NCI-H1105 (cell line): ENCODE measurements at regions not wholly inside any gene's neighbourhood (a gene's known extent, or its start where the extent isn't known, plus 50 kb on each side); places are given as distances from the start of the nearest gene placed in this dataset.

Source experiments
- DNase-seq: peaks from one replicate; lab custom pipeline; 2025; lab: John Stamatoyannopoulos, UW

GRCh38 chr5:58150926-58151325 is 309.0 kb downstream of the PLK2 start:
- no peak for DNase-seq

GRCh38 chr5:58149746-58150145 is 310.1 kb downstream of the PLK2 start:
- no peak for DNase-seq

- no peak for DNase-seq
Measured at GRCh38 chr5:58149345-58149744, 310.5 kb downstream of the PLK2 start.

DNA sequence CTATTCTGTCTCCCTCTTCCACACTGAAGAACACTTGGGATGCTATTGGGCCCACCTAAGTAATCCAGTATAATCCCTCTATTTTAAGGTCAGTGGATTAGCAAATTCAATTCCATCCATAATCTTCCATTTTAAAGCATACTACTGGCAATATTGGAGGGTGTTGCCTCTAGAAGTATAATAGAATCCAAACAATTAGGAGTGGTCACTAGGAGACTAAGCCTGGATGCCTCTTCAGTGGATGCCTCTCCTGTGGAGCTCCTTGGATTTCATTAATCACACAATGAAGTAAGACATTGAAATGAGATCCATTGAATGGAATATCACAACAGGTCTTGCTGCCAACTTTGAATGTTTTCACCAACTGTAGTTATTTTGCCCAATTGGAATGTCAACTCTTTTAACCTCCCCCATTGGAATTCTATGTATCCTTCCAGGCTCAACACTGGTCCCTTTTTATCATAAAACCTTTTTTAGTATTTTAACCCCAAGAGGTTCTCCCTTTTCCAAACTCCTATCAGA is 311.6 kb downstream of the PLK2 start:
- DNase-seq, result no peak

DNA sequence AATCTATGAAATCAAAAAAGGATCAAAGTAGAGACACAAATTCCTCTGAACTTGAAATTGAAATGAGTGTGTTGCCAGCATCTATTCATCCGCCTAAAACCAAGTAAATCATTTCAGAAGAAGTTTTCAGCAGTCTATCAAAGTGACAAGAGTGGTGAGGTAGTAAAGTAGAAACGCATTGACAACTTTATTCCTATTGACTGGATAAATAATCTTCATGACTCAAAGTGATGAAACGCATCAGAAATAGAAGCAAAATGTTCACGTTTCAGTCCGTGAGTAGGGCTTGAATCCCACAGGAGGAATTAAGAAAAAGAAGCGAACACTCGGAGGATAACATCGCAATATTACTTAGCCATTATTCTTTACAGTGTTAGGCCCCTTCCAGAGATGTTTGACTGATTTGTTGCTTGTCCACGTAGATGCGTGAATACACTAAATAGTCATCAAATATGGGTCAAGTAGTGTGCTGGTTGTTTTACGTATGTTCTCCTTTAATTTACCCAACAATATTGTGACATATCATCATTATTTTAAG is 314.4 kb downstream of the PLK2 start:
- DNase-seq, result no peak

DNA sequence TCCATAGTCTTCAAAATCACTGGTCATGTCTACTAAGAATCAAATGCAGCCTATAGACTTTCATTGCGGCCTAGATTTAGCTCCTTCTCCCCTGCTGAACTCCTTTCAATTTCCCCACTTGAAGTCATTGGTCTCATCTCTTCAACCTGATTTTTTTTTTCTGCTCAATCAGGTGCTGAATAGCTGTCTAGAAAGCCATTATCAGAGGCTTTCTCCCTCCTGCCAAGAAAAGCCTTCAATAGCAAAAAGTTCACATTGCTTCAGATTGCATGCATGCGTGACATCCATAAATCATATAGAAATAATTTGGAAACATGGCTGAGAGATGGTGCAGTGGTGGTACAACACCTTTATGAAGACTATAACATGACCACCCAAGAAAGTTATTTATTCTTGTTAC is 316.2 kb downstream of the PLK2 start:
- no peak for DNase-seq

DNA sequence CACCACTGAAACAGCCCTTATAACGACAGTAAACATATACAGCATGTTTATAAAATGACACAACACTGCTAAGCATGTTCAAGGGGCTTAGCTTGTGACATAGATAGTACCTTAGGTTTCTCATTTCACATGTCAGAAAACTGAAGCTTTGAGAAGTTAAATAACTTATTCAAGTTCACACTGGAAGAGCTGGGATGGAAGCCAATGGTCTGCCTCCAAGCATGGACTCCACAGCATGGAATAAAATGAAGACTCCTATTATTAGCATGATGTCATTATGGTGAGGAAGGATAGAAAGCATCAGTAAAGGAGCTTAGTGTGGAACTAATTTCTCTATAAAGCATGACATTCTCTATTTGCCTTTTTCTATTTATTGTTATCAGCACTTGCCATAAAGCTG is 316.7 kb downstream of the PLK2 start:
- DNase-seq, result no peak

- no peak for DNase-seq
Measured at GRCh38 chr5:58138791-58139190, 321.1 kb downstream of the PLK2 start.

GRCh38 chr5:58136406-58136805 is 323.5 kb downstream of the PLK2 start:
- no peak for DNase-seq

DNA sequence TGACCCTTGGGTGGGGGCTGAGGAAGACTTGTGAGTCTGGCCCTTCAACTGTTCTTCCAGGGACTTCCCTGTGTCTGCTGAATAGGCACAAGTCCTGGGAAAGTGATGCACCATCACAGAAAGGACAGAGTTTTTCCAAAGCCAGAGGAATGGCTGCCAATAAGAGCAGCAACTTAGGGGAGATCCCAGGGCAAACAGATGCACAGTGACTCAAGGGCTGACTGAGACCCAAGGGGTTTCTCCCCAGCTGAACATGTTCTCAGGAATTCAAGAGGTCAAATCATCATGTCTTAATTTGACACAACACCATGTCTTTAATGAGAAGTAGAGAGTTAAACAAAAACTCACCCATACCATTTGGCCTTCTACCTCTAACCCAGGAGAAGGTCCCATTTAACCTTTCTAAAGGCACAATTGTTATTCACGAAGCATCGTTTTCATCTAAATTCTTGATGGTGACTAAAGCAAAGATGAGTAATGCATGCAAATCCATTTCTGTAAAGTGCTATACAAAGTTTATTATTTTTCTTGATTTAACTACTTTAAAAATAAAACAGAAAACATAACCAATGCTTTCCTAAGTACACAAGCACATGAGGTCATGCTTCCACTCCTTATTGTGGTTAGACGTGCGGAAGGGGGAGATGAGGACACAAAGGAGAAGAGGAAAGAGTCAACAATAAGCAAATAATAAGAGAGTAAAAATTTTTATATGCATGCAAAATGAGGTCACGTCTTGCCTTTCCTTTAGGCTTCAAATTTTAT is 324.1 kb downstream of the PLK2 start:
- DNase-seq, result no peak

- DNase-seq, result no peak
Measured at GRCh38 chr5:58133631-58134296, 326.1 kb downstream of the PLK2 start.

- DNase-seq, result no peak
Measured at GRCh38 chr5:58133216-58133615, 326.7 kb downstream of the PLK2 start.

DNA sequence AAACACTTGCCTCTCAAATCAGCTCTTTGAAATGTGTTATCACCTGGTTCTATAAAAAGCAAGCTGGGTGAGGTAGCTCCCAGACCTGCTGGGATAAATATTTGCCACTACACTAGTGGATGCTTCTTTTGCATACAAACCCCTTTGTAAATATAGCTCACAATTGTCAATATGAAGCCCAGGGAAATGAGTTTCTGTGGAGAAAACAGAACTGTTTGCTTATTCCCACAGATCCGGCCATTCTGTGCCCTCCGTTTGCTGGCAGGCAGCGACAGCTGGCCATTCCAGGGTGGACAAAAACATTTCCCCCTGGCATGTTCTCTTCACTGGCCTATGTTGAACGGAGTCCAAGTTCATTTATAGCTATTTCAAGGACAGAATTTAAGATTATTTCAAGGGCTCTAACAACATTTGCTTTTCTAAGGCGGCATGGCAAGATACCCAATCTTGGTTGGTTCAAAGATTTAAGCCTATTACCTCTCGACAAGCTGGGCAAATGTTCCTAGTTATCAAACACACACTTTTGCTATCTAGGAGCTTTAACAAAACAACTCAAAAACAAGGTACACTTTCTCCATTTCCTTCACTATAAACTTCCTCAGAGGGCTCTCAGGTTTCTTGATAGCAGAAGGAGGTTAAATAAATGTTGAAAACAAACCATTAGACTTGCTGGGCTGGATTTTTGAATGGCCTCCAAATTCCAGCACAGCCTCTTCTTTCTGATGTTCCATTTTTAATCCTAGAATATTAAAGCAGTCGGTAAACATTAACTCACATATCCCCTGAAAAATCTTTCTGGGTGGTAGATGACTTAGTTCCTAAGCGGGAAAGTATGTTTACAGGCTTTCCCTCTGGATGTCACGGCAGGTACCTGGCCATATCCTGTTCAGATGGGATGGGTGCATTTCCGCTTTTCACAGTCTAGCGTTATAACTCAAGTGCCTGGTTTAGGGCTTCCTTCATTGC is 332.3 kb downstream of the PLK2 start:
- DNase-seq, result no peak

- no peak for DNase-seq
Measured at GRCh38 chr5:58123501-58123900, 336.4 kb downstream of the PLK2 start.

DNA sequence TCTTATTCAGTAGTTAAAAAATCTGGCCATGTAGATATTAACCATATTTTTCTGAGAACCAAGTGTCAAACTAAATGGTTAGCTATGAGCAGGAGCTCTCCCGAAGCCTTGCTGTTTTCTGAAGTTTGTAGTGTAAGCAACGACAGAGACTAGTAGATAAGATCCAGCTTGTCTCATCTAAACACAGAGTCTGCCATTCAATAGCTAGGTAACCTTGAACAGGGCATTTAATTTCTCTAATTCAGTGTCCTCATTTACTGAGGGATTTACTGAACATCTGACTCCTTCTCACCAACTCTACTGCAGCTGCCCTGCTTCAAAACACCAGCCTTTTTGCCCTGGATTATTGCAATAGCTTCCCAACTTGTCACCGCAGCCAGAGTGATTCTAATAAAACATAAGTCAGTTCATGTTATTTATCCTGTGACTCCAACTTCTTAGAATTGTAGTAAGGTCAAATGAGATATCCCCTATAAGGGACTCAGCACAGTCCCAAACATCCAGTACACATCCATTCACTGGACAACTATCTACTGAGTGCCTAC is 337.0 kb downstream of the PLK2 start:
- no peak for DNase-seq

- DNase-seq, result no peak
Measured at GRCh38 chr5:58122157-58122556, 337.7 kb downstream of the PLK2 start.

GRCh38 chr5:58121391-58121790 is 338.5 kb downstream of the PLK2 start:
- DNase-seq, result no peak

DNA sequence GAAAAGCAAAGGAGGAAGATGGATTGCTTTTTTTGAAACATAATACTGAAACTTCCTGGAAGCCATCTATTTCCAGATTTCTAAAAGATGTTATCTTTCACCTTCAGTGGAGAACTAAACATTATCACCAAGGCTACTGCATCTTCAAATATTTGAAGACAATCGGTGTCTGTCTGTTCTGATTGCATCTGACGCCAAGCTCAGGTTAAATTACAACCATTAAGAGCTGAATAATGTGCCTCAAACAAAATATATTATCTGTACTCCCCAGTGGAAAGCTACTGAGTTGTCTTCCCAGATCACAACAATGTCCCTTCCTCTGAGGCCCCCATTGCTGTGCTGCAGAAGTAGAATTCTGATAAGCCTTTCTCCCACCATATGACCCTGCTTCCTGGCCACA is 342.3 kb downstream of the PLK2 start:
- no peak for DNase-seq

GRCh38 chr5:58116346-58116745 is 343.5 kb downstream of the PLK2 start:
- DNase-seq, result no peak

DNA sequence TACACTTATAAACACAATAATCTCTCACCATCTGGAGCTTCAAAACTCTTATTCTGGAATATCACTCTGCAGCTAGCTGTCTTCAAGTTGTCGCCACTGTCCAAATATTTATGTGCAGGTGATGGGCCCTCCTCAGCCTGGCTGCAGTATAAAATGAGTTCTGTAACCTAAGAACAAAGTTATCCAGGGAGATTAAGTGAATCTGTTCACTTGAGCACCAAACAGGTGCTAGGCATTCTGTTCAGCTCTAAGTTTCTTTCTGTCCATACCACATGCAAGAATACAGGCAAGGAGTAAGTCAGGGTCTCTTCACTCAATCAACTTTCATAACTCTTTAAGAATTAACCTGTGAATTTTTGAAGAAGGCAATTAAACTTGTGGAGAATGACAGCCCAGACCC is 344.1 kb downstream of the PLK2 start:
- no peak for DNase-seq

DNA sequence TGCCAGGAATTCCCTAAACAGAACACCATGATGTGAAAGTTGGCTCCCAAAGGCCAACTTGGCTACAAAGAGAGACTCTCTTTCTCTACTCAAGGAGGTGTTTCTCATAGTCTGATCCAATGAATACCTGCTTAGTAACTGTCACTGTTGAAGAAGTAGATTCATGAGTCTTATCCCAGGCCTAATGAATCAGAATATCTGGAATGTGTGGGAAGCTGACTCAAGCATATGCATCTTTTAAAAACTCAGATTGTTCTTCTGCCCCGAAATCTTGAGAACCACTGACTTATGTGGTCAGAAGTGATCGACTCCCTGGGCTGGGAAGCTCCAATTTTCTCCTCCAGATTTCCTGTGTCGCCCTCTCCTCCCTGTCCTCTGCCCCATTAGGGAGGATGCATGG is 345.6 kb downstream of the PLK2 start:
- DNase-seq, result no peak

DNA sequence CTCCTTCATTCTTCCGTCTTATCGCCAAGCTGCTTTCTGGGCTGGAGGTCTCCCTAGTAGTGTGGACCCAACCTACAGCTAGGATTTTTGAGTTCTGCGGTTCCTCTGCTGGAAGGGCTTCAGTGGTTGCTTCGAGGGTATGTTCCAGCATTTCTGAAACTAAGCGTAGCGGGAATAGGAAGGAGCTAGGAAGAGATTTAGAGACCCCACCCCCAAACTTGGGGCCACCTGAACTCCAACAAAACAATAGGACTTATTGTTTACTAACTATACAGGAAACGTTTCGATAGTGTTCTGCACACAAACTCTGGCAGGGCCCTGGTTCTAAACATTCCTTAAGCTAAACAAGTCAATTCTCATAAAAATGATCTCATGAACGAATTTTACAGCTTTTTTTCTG is 346.7 kb downstream of the PLK2 start:
- DNase-seq, result no peak
